Keratinocyte (primary cell): ENCODE measurements at regions not wholly inside any gene's neighbourhood (a gene's known extent, or its start where the extent isn't known, plus 50 kb on each side); places are given as distances from the start of the nearest gene placed in this dataset.

Experiments
- CTCF ChIP-seq, 3 experiments: IDR thresholded peaks in 1 of 3; conservative IDR thresholded peaks in 1 of 3; optimal IDR thresholded peaks in 1 of 3; 2 replicates in 2 of 3; 3 replicates in 1 of 3; pipeline versions ENCODE3 to v1.5.1; 2011; ENCODE audit warnings: low read length in 3 of 3, mild to moderate bottlenecking in 3 of 3, moderate library complexity in 2 of 3, control low read depth in 1 of 3, inconsistent platforms in 1 of 3; ENCODE audit not compliant: insufficient read depth in 2 of 3; ENCODE audit errors: extremely low read depth in 1 of 3
- EZH2 ChIP-seq: IDR thresholded peaks from one replicate; pipeline ENCODE4 v1.6.1; 2012; ENCODE audit warnings: inconsistent platforms, mild to moderate bottlenecking, low read length, moderate library complexity

GRCh38 chr11:13068211-13068610 is 59.1 kb downstream of the RASSF10 start:
- no peak for TF ChIP-seq CTCF (optimal IDR thresholded peaks at IDR 0.05 in 1 of 3, IDR thresholded peaks at IDR 0.05 in 1 of 3, conservative IDR thresholded peaks at IDR 0.05 in 1 of 3; ENCODE audit: extremely low read depth in 1 of 3, insufficient read depth in 2 of 3, low read length in 3 of 3)
- no peak for TF ChIP-seq EZH2
